NCI-H460 (cell line): ENCODE measurements at regions not wholly inside any gene's neighbourhood (a gene's known extent, or its start where the extent isn't known, plus 50 kb on each side); places are given as distances from the start of the nearest gene placed in this dataset.

Experiments
- DNase-seq: peaks from one replicate; pipeline ENCODE4 v3.0.0-alpha.2; 2016; ENCODE audit warnings: low read depth; ENCODE audit errors: extremely low read depth

- DNase-seq: no peak
These were observed 130.4 kb upstream of the PDE1C start for GRCh38 chr7:32200646-32201045.

DNA sequence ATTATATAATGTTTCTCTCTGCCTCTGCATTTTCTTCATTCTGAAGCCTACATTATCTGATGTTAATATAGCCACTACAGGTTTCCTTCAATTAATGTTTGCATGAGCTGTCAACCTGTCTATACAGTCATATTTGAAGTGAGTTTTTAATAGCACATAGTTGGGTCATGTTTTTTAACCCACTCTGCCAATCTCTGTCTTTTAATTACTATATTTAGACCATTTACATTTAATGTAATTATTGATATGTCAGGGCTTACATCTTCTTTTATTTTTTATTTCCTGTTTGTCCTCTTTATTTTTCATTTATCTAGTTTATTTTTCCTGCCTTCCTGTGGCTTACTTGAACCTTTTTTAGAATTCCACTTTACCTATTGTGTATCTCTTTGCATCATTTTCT, 124.3 kb upstream of the PDE1C start:
- no peak for DNase-seq

GRCh38 chr7:32191305-32191704, 121.1 kb upstream of the PDE1C start:
- DNase-seq: no peak

- no peak for DNase-seq
These were observed 109.4 kb upstream of the PDE1C start for GRCh38 chr7:32179567-32179966.

GRCh38 chr7:32178677-32179366, 108.6 kb upstream of the PDE1C start:
- DNase-seq: no peak

GRCh38 chr7:32177232-32177631, 107.0 kb upstream of the PDE1C start:
- no peak for DNase-seq

DNA sequence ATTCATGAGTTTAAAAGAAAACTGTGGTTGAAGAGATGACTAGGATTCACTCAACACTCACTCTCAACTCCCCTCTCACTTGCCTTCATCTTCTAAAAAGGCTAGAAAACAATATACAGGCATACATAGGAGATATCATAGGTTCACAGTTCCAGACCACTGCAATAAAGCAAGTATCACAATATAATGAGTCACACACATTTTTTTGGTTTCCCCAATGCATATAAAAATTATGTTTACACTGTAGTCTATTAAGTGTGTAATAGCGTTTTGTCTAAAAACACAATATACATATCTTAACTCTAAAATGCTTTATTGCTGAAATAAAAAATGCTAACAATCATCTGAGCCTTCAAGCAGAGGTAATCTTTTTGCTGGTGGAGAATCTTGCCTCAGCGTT, 104.9 kb upstream of the PDE1C start:
- DNase-seq: no peak

DNA sequence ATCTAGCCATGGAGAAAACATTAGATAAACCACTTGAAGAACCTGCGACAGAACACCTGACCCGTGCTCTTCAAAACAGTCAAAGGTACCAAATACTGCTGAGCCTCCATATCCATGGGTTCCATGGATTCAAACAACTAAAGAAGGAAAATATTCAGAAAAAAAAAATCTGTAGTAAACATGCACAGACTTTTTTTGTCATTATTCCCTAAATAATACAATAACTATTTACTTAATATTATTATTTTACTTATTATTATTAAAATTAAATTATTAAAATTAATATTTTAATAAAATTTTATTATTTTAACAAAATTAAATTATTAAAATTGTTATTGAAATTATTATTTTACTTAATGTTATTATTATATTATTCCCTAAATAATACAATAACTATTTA, 101.0 kb upstream of the PDE1C start:
- DNase-seq: no peak

DNA sequence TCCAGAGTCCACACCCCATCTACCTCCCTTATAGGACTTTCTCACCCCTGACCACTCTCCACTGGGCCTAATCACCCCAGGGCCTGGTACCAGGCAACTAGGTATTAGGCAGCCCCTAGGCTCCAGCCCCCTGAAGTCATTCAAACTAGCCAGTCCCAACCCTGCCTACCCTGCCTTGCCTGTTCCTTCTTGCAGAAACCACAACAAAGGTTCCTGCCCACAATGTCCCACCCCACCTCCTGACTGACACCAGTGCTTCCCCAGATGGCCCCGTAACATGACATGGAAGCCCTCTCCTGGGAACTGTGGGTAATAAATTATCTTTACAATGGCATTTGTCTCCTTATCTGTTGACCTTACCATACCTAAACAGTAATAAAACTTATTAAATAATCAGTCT, 100.6 kb upstream of the PDE1C start:
- no peak for DNase-seq

DNA sequence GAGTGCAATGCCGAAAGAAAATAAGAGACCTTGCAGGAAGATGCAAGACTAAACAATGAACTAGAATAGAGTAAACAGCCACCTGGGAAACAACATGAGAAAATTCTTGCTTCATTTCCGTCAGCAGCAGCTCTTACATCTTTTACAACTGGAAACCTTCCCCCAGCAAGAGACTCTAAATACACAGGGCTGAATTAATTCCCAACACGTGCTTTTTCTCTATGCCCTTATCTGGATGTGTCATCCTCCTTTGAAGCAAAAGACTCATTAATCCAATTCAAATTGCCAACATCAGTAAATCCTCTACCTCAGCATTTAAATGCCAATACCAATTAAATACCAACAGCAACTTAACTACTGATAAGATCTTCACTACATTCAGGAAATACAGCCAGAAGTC, 99.0 kb upstream of the PDE1C start:
- no peak for DNase-seq

- no peak for DNase-seq
These were observed 97.6 kb upstream of the PDE1C start for GRCh38 chr7:32167815-32168214.

- no peak for DNase-seq
These were observed 97.0 kb upstream of the PDE1C start for GRCh38 chr7:32167256-32167655.

DNA sequence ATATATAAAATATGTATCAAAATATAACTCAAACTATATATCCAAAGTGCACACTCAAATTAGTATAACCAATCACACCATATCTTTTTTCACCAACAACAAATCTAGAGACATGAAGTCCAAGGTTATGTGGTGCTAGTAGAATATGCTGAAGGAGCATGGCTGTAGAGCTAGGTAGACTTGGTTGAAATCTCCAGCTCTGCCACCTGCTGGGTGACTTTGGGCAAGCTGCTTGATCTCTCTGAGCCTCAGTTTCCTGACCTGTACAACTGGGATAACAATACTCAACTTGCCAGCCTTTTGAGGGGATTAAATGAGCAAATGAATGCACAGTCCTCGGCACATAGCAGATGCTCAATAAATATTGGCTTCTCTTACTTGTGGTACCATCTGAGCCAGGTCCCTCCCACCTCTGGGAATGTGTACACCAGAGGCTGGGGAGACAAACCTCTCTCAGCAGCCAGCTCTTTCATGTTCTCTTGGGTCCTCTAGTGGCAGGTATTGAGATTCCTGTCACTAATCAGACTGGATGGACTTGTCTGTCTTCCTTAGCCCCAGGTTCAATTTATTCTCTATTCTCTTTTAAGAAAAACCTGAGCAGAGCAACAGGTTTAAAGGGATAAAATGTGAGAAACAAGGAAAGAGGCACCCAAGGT, 94.3 kb upstream of the PDE1C start:
- DNase-seq: peak; percentile 84

DNA sequence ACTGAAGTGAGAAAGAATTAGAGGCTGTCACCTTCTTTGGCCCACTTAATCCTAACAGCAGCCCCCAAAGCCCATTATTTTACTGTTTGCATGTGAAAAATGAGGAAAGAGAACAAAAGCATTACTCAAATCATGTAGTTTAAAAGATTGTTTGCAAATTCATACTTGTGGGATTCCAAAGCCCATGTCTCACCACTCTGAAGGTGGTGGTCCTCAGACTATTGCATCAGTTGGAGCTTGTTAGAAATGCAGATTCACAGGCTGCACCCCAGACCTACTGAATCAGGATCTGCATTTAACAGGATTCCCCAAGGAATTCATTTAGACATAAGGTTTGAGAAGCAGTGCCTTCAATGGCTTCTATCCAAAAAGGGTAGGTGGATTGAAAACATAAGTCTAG, 93.7 kb upstream of the PDE1C start:
- no peak for DNase-seq

- DNase-seq: peak; percentile 92
These were observed 93.1 kb upstream of the PDE1C start for GRCh38 chr7:32163141-32163806.

GRCh38 chr7:32161708-32162107, 91.5 kb upstream of the PDE1C start:
- DNase-seq: no peak

DNA sequence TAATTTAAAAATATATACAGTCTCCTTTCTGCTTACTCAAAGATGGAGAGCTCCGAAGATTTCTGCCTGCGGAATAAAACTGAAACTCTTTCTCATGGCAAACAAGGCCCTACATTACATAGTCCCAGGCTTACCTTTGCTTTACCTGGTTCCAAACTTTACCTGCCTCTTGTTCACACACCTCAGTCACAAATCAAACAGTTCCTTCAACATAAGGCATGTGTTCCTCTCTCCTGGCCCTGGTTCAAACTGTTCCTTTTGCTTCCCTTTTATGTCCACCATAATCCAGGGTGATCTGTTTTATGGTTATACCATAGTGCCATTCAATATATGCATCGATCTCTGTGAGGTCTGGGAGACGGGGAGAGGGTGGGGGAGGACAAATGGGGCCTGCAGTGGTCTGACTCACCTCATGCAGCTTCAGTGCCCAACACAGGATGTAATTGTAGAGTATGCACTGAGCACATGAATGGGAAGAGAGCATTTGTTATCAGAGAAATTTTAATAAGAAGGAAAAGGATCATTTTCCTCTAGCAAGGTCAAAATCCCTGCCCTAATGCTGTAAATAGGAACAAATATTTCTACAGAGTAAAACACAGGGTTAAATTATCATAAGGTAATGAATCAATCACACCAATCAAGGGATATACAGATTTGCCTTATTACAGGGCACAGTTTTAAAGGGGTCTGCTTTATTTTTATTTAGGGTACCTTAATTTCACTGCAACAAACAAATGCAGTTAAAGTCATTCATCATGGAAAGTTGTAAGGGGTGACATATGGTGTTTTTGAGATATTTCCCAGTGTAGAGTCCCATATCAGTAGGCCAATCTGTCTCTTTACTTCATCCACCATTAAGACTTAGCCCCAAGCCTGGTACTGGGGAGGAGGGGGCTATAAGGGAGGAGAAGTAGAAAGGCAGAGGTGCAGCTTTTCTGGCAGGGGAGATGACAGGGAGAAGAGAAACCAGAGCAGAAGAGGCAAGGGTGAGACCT, 88.8 kb upstream of the PDE1C start:
- no peak for DNase-seq

GRCh38 chr7:32158076-32158475, 87.9 kb upstream of the PDE1C start:
- no peak for DNase-seq

DNA sequence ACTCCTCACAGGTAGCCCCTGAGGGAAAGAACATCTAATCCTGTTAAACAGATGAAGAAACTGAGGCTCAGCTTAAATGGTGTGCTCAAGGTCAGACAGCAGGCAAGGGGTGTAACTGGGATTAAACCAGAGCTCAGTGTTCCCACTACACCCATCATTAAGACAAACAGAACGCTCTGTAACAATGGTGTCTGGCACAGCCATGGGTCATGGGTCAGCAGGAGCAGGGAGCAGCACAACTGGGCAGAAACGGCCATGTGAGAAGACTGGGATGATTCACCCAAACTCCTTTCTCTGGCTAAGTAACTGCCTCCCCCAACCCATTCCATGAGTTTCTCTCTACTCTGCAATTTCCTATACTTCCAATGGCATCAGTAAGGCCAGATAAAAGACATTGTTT, 85.5 kb upstream of the PDE1C start:
- no peak for DNase-seq

GRCh38 chr7:32154797-32155196, 84.6 kb upstream of the PDE1C start:
- DNase-seq: no peak

DNA sequence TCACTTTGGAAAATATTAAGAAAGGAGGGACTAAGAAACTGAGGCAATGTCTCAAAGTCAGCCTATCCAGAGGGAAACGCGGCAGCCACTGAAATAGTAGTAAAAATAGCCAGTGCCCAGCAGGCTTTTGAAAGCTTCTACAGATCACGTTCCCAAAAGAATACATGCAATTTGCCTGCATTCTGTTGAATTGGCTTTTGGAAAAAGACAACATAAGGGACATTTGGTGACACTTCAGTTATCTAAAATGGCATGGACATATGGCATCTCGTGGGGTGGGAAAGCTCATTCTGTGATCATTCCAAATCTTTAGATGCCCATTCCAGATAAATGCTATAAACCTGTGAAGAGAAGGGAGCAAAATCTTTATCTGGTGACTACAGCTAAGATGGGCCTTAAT, 82.8 kb upstream of the PDE1C start:
- no peak for DNase-seq
